Uterus (tissue), 3 donors: ENCODE measurements at regions not wholly inside any gene's neighbourhood (a gene's known extent, or its start where the extent isn't known, plus 50 kb on each side); places are given as distances from the start of the nearest gene placed in this dataset.
"Not testable (repeated sequence)": the region's sequence is repeated elsewhere in the genome, so short reads cannot be mapped to it uniquely, and the experiment has no call there.

Experiments
- DNase-seq, 2 donors: peaks; one replicate each; pipeline ENCODE4 v3.0.0-alpha.2; 2019 to 2020
- H3K27ac ChIP-seq, 2 donors: fragments of 200-600 bp; sonication (generic); 1 replicate in 1 of 2; 2 replicates in 1 of 2; pipeline ENCODE4 v1.5.1; 2016 to 2018
- H3K27me3 ChIP-seq, 2 donors: fragments of 200-600 bp; sonication (generic); one replicate each; pipeline ENCODE4 v1.5.1; 2018 to 2019; ENCODE audit warnings: control low read depth in 1 of 2
- H3K36me3 ChIP-seq, 2 donors: fragments of 200-600 bp; sonication (generic); one replicate each; pipeline ENCODE4 v1.5.1; 2019; ENCODE audit warnings: control low read depth in 1 of 2
- H3K4me1 ChIP-seq, 2 donors: fragments of 200-600 bp; sonication (generic); one replicate each; pipeline ENCODE4 v1.5.1; 2018 to 2019; ENCODE audit warnings: control low read depth in 1 of 2
- H3K4me3 ChIP-seq, 2 donors: fragments of 200-600 bp; sonication (generic); 1 replicate in 1 of 2; 2 replicates in 1 of 2; pipeline ENCODE4 v1.5.1; 2018 to 2019; ENCODE audit warnings: mild to moderate bottlenecking in 1 of 2
- H3K9me3 ChIP-seq, 2 donors: fragments of 200-600 bp; sonication (generic); one replicate each; pipeline ENCODE4 v1.5.1; 2019; ENCODE audit warnings: control low read depth in 1 of 2
- CTCF ChIP-seq, 4 experiments: fragments of 200-600 bp in 2 of 4; fragments of 450-650 bp in 2 of 4; sonication (generic) in 2 of 4; IDR thresholded peaks; one replicate each; pipeline ENCODE4 v1.5.1; 2016 to 2019; ENCODE audit warnings: antibody characterized with exemption in 4 of 4, mild to moderate bottlenecking in 2 of 4, moderate library complexity in 1 of 4
- POLR2A ChIP-seq, 2 donors: fragments of 450-650 bp; IDR thresholded peaks; one replicate each; pipeline ENCODE4 v1.6.1; 2016; ENCODE audit warnings: antibody characterized with exemption in 2 of 2, mild to moderate bottlenecking in 1 of 2, moderate library complexity in 1 of 2
- intact Hi-C: fragments of 100-400 bp; cut with DNase I; formaldehyde crosslinking; loops from one replicate; pipeline ENCODE4 v1.15.1; 2023; ENCODE audit warnings: low total_unique reads
- donor health status: DM: yes; HTN: yes; CAD: no.

GRCh38 chrX:143296521-143296920, 220.8 kb downstream of the SPANXN3 start:
- TF ChIP-seq POLR2A (IDR thresholded peaks at IDR 0.05) (no peak), CTCF (IDR thresholded peaks at IDR 0.05) (no peak)
- Histone ChIP-seq H3K27ac (no peak overlapping the region), H3K36me3 (no peaks in the 10 kb centered on the region)

GRCh38 chrX:143287236-143287635, 230.0 kb downstream of the SPANXN3 start:
- DNase-seq = no peak
- intact Hi-C loops = no loop called here
- no peaks in the 10 kb centered on the region for H3K9me3 ChIP-seq
- no peaks in the 10 kb centered on the region for H3K36me3 ChIP-seq
- H3K4me3 ChIP-seq = no peak overlapping the region
- no peak for TF ChIP-seq CTCF (IDR thresholded peaks at IDR 0.05)
- TF ChIP-seq POLR2A (IDR thresholded peaks at IDR 0.05) = no peak
- H3K27me3 ChIP-seq = no peaks in the 10 kb centered on the region
- H3K4me1 ChIP-seq = no peaks in the 10 kb centered on the region
- H3K27ac ChIP-seq = no peak overlapping the region

More at GRCh38 chrX:143296521-143296920, 220.8 kb downstream of the SPANXN3 start:
- H3K4me3 ChIP-seq = no peak overlapping the region
- no peaks in the 10 kb centered on the region for H3K9me3 ChIP-seq
- intact Hi-C loops = no loop called here
- no peaks in the 10 kb centered on the region for H3K27me3 ChIP-seq
- DNase-seq = no peak
- H3K4me1 ChIP-seq = no peaks in the 10 kb centered on the region

DNA sequence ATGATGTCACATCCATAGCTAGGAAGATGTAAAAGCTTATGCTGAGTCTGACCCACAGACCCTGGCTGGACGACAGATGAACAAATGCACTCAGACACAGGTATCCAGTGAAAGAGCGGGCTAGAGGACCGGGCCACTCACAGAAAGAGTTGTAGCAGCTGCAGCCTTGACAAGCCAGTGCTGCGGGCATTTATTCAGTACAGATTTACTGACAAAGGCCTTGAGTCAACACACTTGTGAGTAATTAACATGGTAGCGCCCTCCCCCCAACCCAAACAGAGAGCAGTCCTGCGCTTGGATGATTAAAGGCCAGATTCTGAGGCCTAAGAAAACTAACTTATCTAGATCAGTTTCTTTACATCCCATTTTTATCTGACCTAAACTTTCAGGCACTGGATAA, 244.6 kb downstream of the SPANXN4 start:
- no peak overlapping the region for H3K4me3 ChIP-seq
- no peaks in the 10 kb centered on the region for H3K9me3 ChIP-seq
- TF ChIP-seq POLR2A (IDR thresholded peaks at IDR 0.05) = no peak
- TF ChIP-seq CTCF (IDR thresholded peaks at IDR 0.05) = no peak
- DNase-seq = no peak
- no peak overlapping the region for H3K27ac ChIP-seq
- no peaks in the 10 kb centered on the region for H3K4me1 ChIP-seq
- no peaks in the 10 kb centered on the region for H3K27me3 ChIP-seq
- intact Hi-C loops = no loop called here
- H3K36me3 ChIP-seq = no peaks in the 10 kb centered on the region

DNA sequence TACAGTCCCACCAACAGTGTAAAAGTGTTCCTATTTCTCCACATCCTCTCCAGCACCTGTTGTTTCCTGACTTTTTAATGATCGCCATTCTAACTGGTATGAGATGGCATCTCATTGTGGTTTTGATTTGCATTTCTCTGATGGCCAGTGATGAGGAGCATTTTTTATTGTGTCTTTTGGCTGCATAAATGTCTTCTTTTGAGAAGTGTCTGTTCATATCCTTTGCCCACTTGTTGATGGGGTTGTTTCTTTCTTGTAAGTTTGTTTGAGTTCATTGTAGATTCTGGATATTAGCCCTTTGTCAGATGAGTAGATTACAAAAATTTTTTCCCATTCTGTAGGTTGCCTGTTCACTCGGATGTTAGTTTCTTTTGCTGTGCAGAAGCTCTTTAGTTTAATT, 218.9 kb downstream of the SPANXN4 start:
- DNase-seq, H3K4me3 ChIP-seq, H3K36me3 ChIP-seq, H3K27ac ChIP-seq, intact Hi-C loops, H3K9me3 ChIP-seq, H3K4me1 ChIP-seq, H3K27me3 ChIP-seq: not testable (repeated sequence)

GRCh38 chrX:143240658-143241057, 214.9 kb downstream of the SPANXN4 start:
- no peaks in the 10 kb centered on the region for H3K9me3 ChIP-seq
- DNase-seq = no peak
- H3K4me3 ChIP-seq = no peak overlapping the region
- intact Hi-C loops = no loop called here
- no peak overlapping the region for H3K27ac ChIP-seq
- no peaks in the 10 kb centered on the region for H3K36me3 ChIP-seq
- H3K27me3 ChIP-seq = no peaks in the 10 kb centered on the region
- TF ChIP-seq CTCF (IDR thresholded peaks at IDR 0.05) (no peak), POLR2A (IDR thresholded peaks at IDR 0.05) (no peak)
- no peaks in the 10 kb centered on the region for H3K4me1 ChIP-seq

DNA sequence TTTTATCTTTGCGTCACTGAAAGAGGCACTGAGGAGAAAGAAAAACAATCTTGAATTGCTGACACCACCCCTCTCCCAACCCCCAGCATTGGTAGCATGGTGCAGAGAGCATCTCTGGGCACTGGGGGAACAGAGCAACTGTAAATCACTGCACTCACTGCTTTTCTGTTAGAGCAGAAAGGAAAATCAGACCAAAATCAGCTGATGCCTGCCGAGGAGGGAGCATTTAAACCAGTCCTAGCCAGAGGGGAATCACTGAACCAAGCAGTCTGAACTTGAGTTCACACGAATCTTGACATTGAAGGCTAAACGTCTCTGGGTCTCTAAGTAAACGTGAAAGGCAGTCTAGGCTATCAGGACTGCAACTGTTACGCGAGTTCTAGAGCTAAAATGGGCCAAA, 205.8 kb downstream of the SPANXN4 start:
- no peak overlapping the region for H3K4me3 ChIP-seq
- H3K9me3 ChIP-seq = no peaks in the 10 kb centered on the region
- H3K27me3 ChIP-seq = peaks cover 0 to 3% of the 10 kb centered on the region in 2 donors
- TF ChIP-seq POLR2A (IDR thresholded peaks at IDR 0.05) (no peak), CTCF (IDR thresholded peaks at IDR 0.05) (no peak)
- intact Hi-C loops = no loop called here
- H3K4me1 ChIP-seq = no peaks in the 10 kb centered on the region
- peaks cover 0 to 3% of the 10 kb centered on the region in 2 donors for H3K36me3 ChIP-seq
- DNase-seq = no peak
- no peak overlapping the region for H3K27ac ChIP-seq

GRCh38 chrX:143228600-143228999, 202.9 kb downstream of the SPANXN4 start:
- H3K4me3 ChIP-seq, H3K27ac ChIP-seq, intact Hi-C loops, H3K36me3 ChIP-seq, H3K4me1 ChIP-seq, H3K9me3 ChIP-seq, DNase-seq, H3K27me3 ChIP-seq: not testable (repeated sequence)
